ENCODE measurements at regions not wholly inside any gene's neighbourhood (a gene's known extent, or its start where the extent isn't known, plus 50 kb on each side); places are given as distances from the start of the nearest gene placed in this dataset.

- no peak for TF ChIP-seq CTCF (IDR thresholded peaks at IDR 0.05; ENCODE audit: insufficient read depth, low read depth, low read length, missing control alignments)
- no peak for DNase-seq (ENCODE audit: low read depth)
- H3K4me3 ChIP-seq (ENCODE audit: low read length) = no peak overlapping the region
Observed at GRCh38 chr12:34341362-34341733, 319.1 kb downstream of the ALG10 start.

- DNase-seq (ENCODE audit: low read depth) = no peak
- TF ChIP-seq CTCF (IDR thresholded peaks at IDR 0.05; ENCODE audit: insufficient read depth, low read depth, low read length, missing control alignments) = no peak
- H3K4me3 ChIP-seq (ENCODE audit: low read length) = no peak overlapping the region
Observed at GRCh38 chr12:34342048-34342447, 319.8 kb downstream of the ALG10 start.

- TF ChIP-seq CTCF (IDR thresholded peaks at IDR 0.05; ENCODE audit: insufficient read depth, low read depth, low read length, missing control alignments) = no peak
- DNase-seq (ENCODE audit: low read depth) = no peak
Observed at GRCh38 chr12:34343345-34343744, 321.0 kb downstream of the ALG10 start.

GRCh38 chr12:34343766-34344165, 321.5 kb downstream of the ALG10 start:
- no peak overlapping the region for H3K4me3 ChIP-seq (ENCODE audit: low read length)
- DNase-seq (ENCODE audit: low read depth) = no peak
- no peak for TF ChIP-seq CTCF (IDR thresholded peaks at IDR 0.05; ENCODE audit: insufficient read depth, low read depth, low read length, missing control alignments)

More at GRCh38 chr12:34343345-34343744, 321.0 kb downstream of the ALG10 start:
- no peak overlapping the region for H3K4me3 ChIP-seq (ENCODE audit: low read length)

GRCh38 chr12:34344851-34345522, 322.7 kb downstream of the ALG10 start:
- no peak for DNase-seq (ENCODE audit: low read depth)
- no peak for TF ChIP-seq CTCF (IDR thresholded peaks at IDR 0.05; ENCODE audit: insufficient read depth, low read depth, low read length, missing control alignments)
- H3K4me3 ChIP-seq (ENCODE audit: low read length) = no peak overlapping the region

GRCh38 chr12:34345801-34346200, 323.5 kb downstream of the ALG10 start:
- H3K4me3 ChIP-seq (ENCODE audit: low read length) = no peak overlapping the region
- no peak for DNase-seq (ENCODE audit: low read depth)
- TF ChIP-seq CTCF (IDR thresholded peaks at IDR 0.05; ENCODE audit: insufficient read depth, low read depth, low read length, missing control alignments) = no peak

- no peak for DNase-seq (ENCODE audit: low read depth)
- no peak for TF ChIP-seq CTCF (IDR thresholded peaks at IDR 0.05; ENCODE audit: insufficient read depth, low read depth, low read length, missing control alignments)
- no peak overlapping the region for H3K4me3 ChIP-seq (ENCODE audit: low read length)
Observed at GRCh38 chr12:34346372-34347034, 324.2 kb downstream of the ALG10 start.
